ENCODE measurements at regions not wholly inside any gene's neighbourhood (a gene's known extent, or its start where the extent isn't known, plus 50 kb on each side); places are given as distances from the start of the nearest gene placed in this dataset.

GRCh38 chr4:153064571-153064970 is 128.4 kb downstream of the FHDC1 start:
- TF ChIP-seq, protein P1, sequence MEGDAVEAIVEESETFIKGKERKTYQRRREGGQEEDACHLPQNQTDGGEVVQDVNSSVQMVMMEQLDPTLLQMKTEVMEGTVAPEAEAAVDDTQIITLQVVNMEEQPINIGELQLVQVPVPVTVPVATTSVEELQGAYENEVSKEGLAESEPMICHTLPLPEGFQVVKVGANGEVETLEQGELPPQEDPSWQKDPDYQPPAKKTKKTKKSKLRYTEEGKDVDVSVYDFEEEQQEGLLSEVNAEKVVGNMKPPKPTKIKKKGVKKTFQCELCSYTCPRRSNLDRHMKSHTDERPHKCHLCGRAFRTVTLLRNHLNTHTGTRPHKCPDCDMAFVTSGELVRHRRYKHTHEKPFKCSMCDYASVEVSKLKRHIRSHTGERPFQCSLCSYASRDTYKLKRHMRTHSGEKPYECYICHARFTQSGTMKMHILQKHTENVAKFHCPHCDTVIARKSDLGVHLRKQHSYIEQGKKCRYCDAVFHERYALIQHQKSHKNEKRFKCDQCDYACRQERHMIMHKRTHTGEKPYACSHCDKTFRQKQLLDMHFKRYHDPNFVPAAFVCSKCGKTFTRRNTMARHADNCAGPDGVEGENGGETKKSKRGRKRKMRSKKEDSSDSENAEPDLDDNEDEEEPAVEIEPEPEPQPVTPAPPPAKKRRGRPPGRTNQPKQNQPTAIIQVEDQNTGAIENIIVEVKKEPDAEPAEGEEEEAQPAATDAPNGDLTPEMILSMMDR (IDR thresholded peaks at IDR 0.05; ENCODE audit: insufficient read depth, low read depth, low read length) = no peak
- no peak for TF ChIP-seq EZH2 (IDR thresholded peaks at IDR 0.05; ENCODE audit: insufficient read depth, low read length)

Data from astrocyte (in vitro differentiated cells and primary cell).